22Rv1 (cell line): ENCODE measurements at regions not wholly inside any gene's neighbourhood (a gene's known extent, or its start where the extent isn't known, plus 50 kb on each side); places are given as distances from the start of the nearest gene placed in this dataset.

ENCODE experiments used
- H3K27ac ChIP-seq: fragments of 450-650 bp; 2 replicates; pipeline ENCODE4 v1.5.1; 2017
- CTCF ChIP-seq: fragments of 450-650 bp; IDR thresholded peaks from 2 replicates; pipeline ENCODE4 v1.5.1; 2017; ENCODE audit warnings: mild to moderate bottlenecking
- ZFX ChIP-seq: fragments of 450-650 bp; IDR thresholded peaks from 2 replicates; pipeline ENCODE4 v1.6.1; 2017; ENCODE audit warnings: antibody characterized with exemption, borderline replicate concordance

GRCh38 chr11:43626798-43627197 lies 53.7 kb upstream of the HSD17B12 start:
- TF ChIP-seq ZFX (no peak), CTCF (no peak)
- H3K27ac ChIP-seq, result no peak overlapping the region
